ENCODE measurements at regions not wholly inside any gene's neighbourhood (a gene's known extent, or its start where the extent isn't known, plus 50 kb on each side); places are given as distances from the start of the nearest gene placed in this dataset.

DNA sequence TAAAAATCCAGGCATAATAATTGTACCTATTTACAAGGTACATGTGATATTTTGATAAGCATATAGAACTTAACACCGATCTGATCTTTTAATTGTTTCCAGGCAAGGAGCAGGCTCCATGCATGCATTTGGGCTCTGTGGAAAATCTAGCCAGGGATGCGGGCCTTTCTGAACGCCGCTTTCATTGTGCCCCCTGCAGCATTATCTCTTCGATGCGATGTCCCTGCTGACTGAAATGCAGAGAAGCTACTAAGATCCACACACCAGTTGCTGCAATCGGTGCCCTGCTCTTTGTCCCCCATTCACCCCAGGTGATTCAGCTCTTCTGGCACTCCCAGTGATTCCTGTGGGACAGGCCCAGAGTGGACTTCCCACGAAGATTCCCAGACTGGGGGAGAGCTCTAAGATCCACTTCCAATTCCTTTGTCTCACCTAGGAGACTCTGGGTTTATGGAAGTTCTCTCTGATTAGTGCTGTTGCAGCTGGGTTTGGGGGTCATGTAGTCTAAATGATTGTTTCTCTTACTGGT lies 254.3 kb upstream of the AGA start:
- Histone ChIP-seq H3K4me3 (ENCODE audit: low read length) (no peak overlapping the region), H3K9me3 (ENCODE audit: insufficient read depth, low read depth, low read length) (no peaks in the 10 kb centered on the region), H3K4me1 (ENCODE audit: insufficient read depth, low read length) (no peaks in the 10 kb centered on the region; the same call in 1 of the 2 replicates), H3K9ac (ENCODE audit: low read depth, low read length) (peak overlapping the region; percentile 38; the same call in 1 of the 2 replicates), H3K36me3 (ENCODE audit: insufficient read depth, low read depth, low read length) (no peaks in the 10 kb centered on the region), H3K27me3 (ENCODE audit: insufficient read depth, low read length) (no peaks in the 10 kb centered on the region), H3K27ac (ENCODE audit: low read length) (no peak overlapping the region)

DNA sequence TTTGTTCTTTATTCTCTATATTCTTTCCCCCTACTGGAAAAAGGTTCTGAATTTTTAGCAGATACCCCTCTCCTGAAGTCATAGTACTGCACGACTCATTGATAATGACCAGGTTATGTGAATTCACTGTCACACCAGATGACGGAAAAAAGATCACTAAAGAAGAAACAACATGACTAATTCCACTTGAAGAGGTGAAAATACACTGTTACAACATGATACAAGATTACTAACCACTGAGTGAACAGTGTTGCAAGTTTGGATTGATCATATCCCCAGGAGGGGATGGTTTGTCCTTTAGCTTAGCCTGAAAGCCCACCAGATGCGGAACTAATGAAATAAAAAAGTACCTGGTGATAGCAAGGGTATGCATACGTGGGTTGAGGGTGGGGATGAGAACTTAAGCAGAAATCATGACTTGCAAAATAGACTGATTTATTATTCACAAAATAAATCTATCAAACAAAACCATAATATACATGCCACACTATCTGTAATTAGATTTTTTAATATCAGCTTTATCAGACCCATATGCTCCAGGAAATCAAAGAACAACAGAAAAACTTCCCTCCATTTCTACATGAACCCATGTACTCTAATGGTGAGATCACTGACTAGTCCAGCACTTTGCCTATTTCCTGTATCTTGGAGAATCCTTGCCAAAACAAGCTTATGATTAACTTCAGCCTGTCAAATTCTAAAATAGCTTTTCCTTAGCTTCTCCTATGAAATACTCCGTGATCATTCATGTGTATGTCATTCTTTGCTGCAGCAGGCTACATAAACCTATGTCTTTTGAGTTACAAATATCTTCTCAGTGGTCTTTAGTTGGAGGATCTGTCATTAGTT lies 257.4 kb upstream of the AGA start:
- no peaks in the 10 kb centered on the region; the same call in 1 of the 2 replicates for H3K4me1 ChIP-seq (ENCODE audit: insufficient read depth, low read length)
- H3K9me3 ChIP-seq (ENCODE audit: insufficient read depth, low read depth, low read length) = no peaks in the 10 kb centered on the region
- H3K4me3 ChIP-seq (ENCODE audit: low read length) = no peak overlapping the region
- no peaks in the 10 kb centered on the region for H3K27me3 ChIP-seq (ENCODE audit: insufficient read depth, low read length)
- no peak overlapping the region for H3K27ac ChIP-seq (ENCODE audit: low read length)
- H3K36me3 ChIP-seq (ENCODE audit: insufficient read depth, low read depth, low read length) = no peaks in the 10 kb centered on the region
- H3K9ac ChIP-seq (ENCODE audit: low read depth, low read length) = no peak overlapping the region

DNA sequence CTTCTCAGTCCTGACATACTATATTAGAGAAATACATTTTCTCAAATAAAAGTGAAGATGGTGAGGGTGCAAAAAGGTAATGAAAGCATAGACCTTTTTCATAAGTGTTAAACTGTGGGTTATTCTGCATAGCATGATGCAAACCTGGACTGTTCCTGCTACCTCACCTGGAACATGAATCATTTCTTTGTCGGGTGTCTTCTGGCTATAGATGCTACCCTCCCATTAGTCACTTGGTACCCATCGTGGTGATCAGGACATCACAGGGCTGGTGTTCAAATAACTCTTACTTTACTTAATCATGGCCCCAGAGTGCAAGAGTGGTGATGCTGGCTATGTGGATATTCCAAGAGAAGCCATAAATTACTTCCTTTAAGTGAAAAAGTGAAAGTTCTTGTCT lies 264.7 kb upstream of the AGA start:
- H3K4me1 ChIP-seq (ENCODE audit: insufficient read depth, low read length) = no peaks in the 10 kb centered on the region
- no peak overlapping the region for H3K9ac ChIP-seq (ENCODE audit: low read depth, low read length)
- H3K27ac ChIP-seq (ENCODE audit: low read length) = no peak overlapping the region
- H3K4me3 ChIP-seq (ENCODE audit: low read length) = no peak overlapping the region
- H3K36me3 ChIP-seq (ENCODE audit: insufficient read depth, low read depth, low read length) = no peaks in the 10 kb centered on the region
- H3K27me3 ChIP-seq (ENCODE audit: insufficient read depth, low read length) = no peaks in the 10 kb centered on the region
- H3K9me3 ChIP-seq (ENCODE audit: insufficient read depth, low read depth, low read length) = no peaks in the 10 kb centered on the region

DNA sequence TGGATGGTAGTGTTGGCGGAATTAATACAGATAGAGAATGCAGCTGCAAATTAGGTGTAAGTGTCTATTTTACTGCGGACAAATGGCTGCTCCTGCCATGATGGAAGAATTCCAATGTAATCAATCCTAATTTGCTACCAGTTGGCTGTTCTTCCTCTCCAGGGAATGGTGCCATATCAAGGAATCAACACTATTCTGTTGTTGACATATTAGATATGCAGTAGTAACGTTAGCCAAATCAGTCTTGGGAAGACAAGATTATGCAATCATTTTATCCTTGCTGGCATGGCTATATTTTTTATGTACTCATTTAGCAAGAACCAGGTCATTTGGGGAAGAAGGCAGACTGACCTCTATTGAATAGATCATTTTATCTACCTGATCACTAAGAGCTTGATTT lies 271.2 kb upstream of the AGA start:
- Histone ChIP-seq H3K27ac (ENCODE audit: low read length) (no peak overlapping the region), H3K4me3 (ENCODE audit: low read length) (no peak overlapping the region), H3K9ac (ENCODE audit: low read depth, low read length) (no peak overlapping the region), H3K27me3 (ENCODE audit: insufficient read depth, low read length) (no peaks in the 10 kb centered on the region), H3K4me1 (ENCODE audit: insufficient read depth, low read length) (no peaks in the 10 kb centered on the region), H3K36me3 (ENCODE audit: insufficient read depth, low read depth, low read length) (no peaks in the 10 kb centered on the region), H3K9me3 (ENCODE audit: insufficient read depth, low read depth, low read length) (no peaks in the 10 kb centered on the region; the same call in 1 of the 2 replicates)

DNA sequence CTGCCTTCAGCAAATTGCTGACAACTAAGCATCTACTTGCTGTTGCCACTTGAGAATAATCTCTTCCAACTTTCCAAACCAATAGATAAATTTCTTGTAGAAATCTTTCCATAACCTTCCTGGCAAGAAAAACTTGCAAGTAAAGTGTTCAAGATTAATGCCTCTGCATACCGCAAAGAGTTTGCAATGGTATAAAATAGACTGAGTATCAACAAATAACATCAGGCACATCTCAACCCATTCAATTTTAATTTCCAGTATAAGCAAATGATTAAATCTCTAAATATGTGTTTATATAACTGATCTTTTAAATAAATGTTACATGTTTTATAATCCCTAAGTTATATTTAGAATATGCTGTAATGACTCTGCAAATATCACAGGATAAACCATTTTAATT lies 275.2 kb upstream of the AGA start:
- Histone ChIP-seq H3K4me1 (ENCODE audit: insufficient read depth, low read length) (no peaks in the 10 kb centered on the region), H3K27ac (ENCODE audit: low read length) (no peak overlapping the region), H3K9me3 (ENCODE audit: insufficient read depth, low read depth, low read length) (no peaks in the 10 kb centered on the region; the same call in 1 of the 2 replicates), H3K27me3 (ENCODE audit: insufficient read depth, low read length) (no peaks in the 10 kb centered on the region), H3K36me3 (ENCODE audit: insufficient read depth, low read depth, low read length) (no peaks in the 10 kb centered on the region), H3K4me3 (ENCODE audit: low read length) (no peak overlapping the region), H3K9ac (ENCODE audit: low read depth, low read length) (no peak overlapping the region)

DNA sequence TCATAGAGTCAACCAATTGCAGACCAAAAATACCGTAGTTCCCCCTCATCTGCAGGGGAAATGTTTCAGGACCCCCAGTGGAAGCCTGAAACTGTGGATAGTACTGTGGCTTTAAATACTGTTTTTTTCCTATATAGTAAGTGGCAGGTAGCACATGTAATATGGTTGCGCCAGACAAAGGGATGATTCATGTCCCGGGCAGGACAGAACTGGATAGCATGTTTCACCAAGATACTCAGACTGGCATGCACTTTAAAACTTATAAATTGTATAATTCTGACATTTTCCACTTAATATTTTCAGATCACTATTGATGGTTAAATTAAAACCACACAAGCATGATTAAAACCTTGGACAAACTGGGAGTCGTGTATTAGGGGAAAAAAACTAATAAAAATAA lies 276.3 kb upstream of the AGA start:
- H3K27ac ChIP-seq (ENCODE audit: low read length) = no peak overlapping the region

DNA sequence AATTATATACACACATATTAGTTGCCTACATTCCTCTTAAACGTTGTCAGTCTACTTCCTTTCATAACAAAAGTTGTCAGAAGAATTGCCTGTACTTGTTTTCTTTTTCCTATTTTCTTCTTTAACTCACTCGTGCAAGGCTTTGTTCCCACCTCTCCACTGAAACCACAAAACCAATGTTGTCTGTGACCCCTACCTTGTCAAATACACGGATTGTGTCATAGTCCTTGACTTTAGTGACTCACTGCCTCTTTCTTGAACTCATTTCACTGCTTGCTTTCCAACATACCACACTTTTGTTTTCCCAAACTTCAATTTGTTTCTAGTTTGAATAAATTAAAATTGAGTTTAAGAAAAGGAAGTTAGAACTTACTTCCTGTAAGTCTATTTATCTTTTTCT lies 283.9 kb upstream of the AGA start:
- Histone ChIP-seq H3K4me3 (ENCODE audit: low read length) (no peak overlapping the region), H3K36me3 (ENCODE audit: insufficient read depth, low read depth, low read length) (no peaks in the 10 kb centered on the region), H3K9ac (ENCODE audit: low read depth, low read length) (no peak overlapping the region), H3K27ac (ENCODE audit: low read length) (no peak overlapping the region), H3K27me3 (ENCODE audit: insufficient read depth, low read length) (no peaks in the 10 kb centered on the region), H3K4me1 (ENCODE audit: insufficient read depth, low read length) (no peaks in the 10 kb centered on the region), H3K9me3 (ENCODE audit: insufficient read depth, low read depth, low read length) (no peaks in the 10 kb centered on the region)

More for the DNA sequence above, 276.3 kb upstream of the AGA start:
- Histone ChIP-seq H3K4me1 (ENCODE audit: insufficient read depth, low read length) (no peaks in the 10 kb centered on the region), H3K27me3 (ENCODE audit: insufficient read depth, low read length) (no peaks in the 10 kb centered on the region), H3K9me3 (ENCODE audit: insufficient read depth, low read depth, low read length) (no peaks in the 10 kb centered on the region; the same call in 1 of the 2 replicates), H3K36me3 (ENCODE audit: insufficient read depth, low read depth, low read length) (no peaks in the 10 kb centered on the region), H3K9ac (ENCODE audit: low read depth, low read length) (no peak overlapping the region; the same call in 1 of the 2 replicates), H3K4me3 (ENCODE audit: low read length) (no peak overlapping the region)

DNA sequence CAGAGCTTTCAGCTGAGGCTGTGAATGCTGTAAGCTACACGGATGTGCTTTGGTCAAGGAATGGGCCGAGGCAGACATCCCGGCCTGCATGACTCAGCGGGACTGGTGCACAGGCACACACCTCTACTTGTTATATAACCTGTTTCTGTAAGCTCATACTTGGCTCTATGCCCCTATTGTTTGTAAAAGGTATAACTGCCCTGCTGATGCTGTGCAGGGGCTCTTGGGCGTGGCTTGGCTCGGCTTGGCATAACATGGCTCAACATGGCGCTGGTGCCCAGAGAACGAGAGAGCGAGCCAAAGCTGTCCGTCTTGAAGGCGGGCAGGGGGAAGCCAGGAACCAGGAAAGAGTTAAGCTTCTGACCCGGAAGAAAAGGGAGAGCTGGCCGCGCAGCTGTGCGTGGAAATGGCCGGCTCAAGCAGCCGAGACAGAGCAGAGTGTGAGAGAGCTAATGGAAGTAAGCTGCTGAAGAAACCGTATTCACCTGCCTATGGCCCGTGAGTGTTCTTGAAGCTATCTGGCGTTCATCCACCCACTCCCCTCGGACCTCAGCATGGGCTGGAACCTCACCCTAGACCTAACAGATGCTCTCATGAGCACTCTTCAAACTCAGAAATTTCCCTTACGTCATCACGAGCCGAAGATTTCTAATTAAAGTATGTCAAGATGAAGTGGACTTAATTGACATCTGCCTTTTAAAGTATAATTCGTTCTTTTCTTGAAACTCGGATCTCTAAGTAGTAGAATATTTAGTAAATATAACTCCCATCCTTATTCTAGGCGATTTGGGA lies 286.3 kb upstream of the AGA start:
- Histone ChIP-seq H3K4me1 (ENCODE audit: insufficient read depth, low read length) (no peaks in the 10 kb centered on the region), H3K27me3 (ENCODE audit: insufficient read depth, low read length) (no peaks in the 10 kb centered on the region), H3K9me3 (ENCODE audit: insufficient read depth, low read depth, low read length) (no peaks in the 10 kb centered on the region), H3K4me3 (ENCODE audit: low read length) (no peak overlapping the region), H3K36me3 (ENCODE audit: insufficient read depth, low read depth, low read length) (no peaks in the 10 kb centered on the region), H3K27ac (ENCODE audit: low read length) (no peak overlapping the region), H3K9ac (ENCODE audit: low read depth, low read length) (no peak overlapping the region)

DNA sequence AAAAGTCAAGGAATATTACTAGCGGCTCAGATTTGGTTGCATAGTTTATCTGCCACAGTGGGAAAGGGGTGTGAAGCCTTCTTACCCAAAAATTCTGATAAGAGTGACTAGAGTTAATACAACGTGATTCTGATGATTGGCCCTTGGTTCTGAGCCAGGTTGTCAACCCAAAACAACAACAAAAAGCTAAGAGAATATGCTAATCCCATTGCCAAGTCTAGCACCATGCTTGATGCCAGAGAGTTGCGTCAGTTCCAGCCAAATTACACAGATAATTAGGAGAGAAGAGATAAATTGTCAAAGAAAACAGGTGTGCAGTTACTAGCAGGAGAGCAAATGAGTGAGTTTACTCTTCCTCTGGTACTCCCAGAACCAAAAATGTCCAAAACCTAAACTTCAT lies 287.4 kb upstream of the AGA start:
- H3K4me3 ChIP-seq (ENCODE audit: low read length) = no peak overlapping the region
- no peak overlapping the region for H3K9ac ChIP-seq (ENCODE audit: low read depth, low read length)
- no peaks in the 10 kb centered on the region for H3K27me3 ChIP-seq (ENCODE audit: insufficient read depth, low read length)
- no peaks in the 10 kb centered on the region for H3K36me3 ChIP-seq (ENCODE audit: insufficient read depth, low read depth, low read length)
- no peaks in the 10 kb centered on the region for H3K4me1 ChIP-seq (ENCODE audit: insufficient read depth, low read length)
- H3K27ac ChIP-seq (ENCODE audit: low read length) = no peak overlapping the region
- H3K9me3 ChIP-seq (ENCODE audit: insufficient read depth, low read depth, low read length) = no peaks in the 10 kb centered on the region

DNA sequence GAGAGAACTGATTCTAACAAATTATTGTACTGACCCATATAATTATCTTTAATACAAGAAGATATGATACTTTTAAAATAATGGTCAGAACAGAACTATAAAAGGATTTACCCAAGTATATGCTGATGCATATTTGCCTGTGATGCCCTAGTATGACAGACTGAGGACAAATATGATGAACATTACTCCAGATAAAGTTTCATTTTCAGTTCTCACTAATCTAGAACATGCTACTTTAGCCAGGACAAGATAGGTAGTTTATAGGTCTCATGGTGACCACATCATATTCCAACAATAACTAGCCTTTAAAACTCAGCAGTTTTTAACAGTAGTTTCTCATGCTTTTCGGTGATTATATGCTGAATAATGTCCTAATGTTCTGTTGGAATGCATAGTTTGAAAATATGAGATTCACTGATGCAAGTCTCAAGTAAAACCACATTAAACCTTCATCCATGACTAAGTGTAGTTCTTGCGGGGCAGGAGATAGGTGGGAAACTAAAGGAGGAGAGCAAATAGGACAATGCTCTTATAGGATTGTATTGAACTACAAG lies 295.2 kb upstream of the AGA start:
- Histone ChIP-seq H3K9me3 (ENCODE audit: insufficient read depth, low read depth, low read length) (no peaks in the 10 kb centered on the region), H3K9ac (ENCODE audit: low read depth, low read length) (no peak overlapping the region), H3K4me1 (ENCODE audit: insufficient read depth, low read length) (no peaks in the 10 kb centered on the region), H3K27ac (ENCODE audit: low read length) (no peak overlapping the region), H3K4me3 (ENCODE audit: low read length) (no peak overlapping the region), H3K27me3 (ENCODE audit: insufficient read depth, low read length) (no peaks in the 10 kb centered on the region), H3K36me3 (ENCODE audit: insufficient read depth, low read depth, low read length) (no peaks in the 10 kb centered on the region)

DNA sequence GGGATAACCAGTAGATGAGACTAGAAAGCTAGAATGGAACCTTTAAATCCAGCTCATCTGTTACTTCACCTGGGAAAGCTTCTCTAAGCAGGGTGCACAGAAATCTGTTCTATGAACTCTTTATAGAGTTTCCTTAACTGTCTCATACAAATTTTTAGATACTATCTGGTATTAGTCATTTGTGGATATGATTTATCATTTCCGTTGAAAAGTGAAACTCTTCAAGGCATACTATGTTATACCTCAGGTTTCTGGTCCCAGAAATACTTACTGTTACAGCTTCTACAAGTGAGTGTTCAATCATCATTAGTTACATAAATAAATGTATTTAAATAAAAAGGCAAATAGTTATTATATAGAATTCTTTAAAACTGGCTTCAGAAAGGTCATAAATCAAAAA lies 298.3 kb upstream of the AGA start:
- Histone ChIP-seq H3K36me3 (ENCODE audit: insufficient read depth, low read depth, low read length) (no peaks in the 10 kb centered on the region), H3K9ac (ENCODE audit: low read depth, low read length) (no peak overlapping the region), H3K27me3 (ENCODE audit: insufficient read depth, low read length) (no peaks in the 10 kb centered on the region), H3K4me1 (ENCODE audit: insufficient read depth, low read length) (no peaks in the 10 kb centered on the region), H3K9me3 (ENCODE audit: insufficient read depth, low read depth, low read length) (no peaks in the 10 kb centered on the region), H3K4me3 (ENCODE audit: low read length) (no peak overlapping the region), H3K27ac (ENCODE audit: low read length) (no peak overlapping the region)

Data from iPS-20b (cell line).